ENCODE measurements at regions not wholly inside any gene's neighbourhood (a gene's known extent, or its start where the extent isn't known, plus 50 kb on each side); places are given as distances from the start of the nearest gene placed in this dataset.

DNA sequence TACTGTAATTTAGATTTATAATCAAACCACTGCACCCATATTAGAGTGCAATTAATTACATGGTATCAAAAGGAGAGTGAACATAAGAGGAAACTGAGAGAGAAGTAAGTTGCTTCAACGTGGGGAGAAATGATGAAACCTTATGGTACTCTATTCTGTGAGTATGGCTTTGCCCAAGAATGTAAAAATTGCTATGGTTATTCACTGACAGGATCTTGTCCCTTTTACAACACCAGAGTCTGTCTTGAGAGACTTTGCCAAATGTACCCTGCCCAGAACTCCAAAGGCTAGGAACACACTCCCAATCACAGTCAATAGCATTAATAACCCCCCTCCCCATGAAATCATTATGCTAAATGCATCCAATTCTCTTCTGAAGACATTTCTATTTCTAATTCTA, 974.8 kb upstream of the POU3F3 start:
- Histone ChIP-seq H3K79me2 (ENCODE audit: insufficient read depth) (no peaks in the 10 kb centered on the region), H3K9ac (no peak overlapping the region), H3K27ac (ENCODE audit: low read depth in 2 of 2, low read length in 1 of 2) (no peak overlapping the region), H3K4me2 (no peak overlapping the region), H3K36me3 (replicated peaks in 1 of 2; ENCODE audit: control insufficient read depth in 1 of 2, insufficient read depth in 2 of 2, low read length in 1 of 2) (no peaks in the 10 kb centered on the region), H4K20me1 (ENCODE audit: insufficient read depth) (no peaks in the 10 kb centered on the region), H3K9me2 (no peaks in the 10 kb centered on the region), H3K4me1 (ENCODE audit: control insufficient read depth in 1 of 2, insufficient read depth in 2 of 2, low read depth in 1 of 2, low read length in 1 of 2) (no peaks in the 10 kb centered on the region), H2AFZ (ENCODE audit: low read depth) (no peak overlapping the region), H3K27me3 (ENCODE audit: insufficient read depth) (no peaks in the 10 kb centered on the region), H3K9me3 (no peaks in the 10 kb centered on the region), H3F3A (replicated peaks; ENCODE audit: insufficient read depth) (no peaks in the 10 kb centered on the region), H3K4me3 (ENCODE audit: low read depth in 2 of 2, low read length in 1 of 2) (no peak overlapping the region)
- no peak for DNase-seq
- WGBS (ENCODE audit: low lambda C conversion rate): 0% methylated on average over 1 of the region's 1 CpG
- CTCF ChIA-PET: no interaction called here
- TF ChIP-seq GABPA (IDR thresholded peaks at IDR 0.05; ENCODE audit: low read depth) (no peak), ELF1 (IDR thresholded peaks at IDR 0.05) (no peak), RAD21 (IDR thresholded peaks at IDR 0.05; ENCODE audit: low read length) (no peak), FOSL2 (IDR thresholded peaks at IDR 0.05; ENCODE audit: borderline replicate concordance, low read depth) (no peak)
- TF ChIP-seq, protein P1, sequence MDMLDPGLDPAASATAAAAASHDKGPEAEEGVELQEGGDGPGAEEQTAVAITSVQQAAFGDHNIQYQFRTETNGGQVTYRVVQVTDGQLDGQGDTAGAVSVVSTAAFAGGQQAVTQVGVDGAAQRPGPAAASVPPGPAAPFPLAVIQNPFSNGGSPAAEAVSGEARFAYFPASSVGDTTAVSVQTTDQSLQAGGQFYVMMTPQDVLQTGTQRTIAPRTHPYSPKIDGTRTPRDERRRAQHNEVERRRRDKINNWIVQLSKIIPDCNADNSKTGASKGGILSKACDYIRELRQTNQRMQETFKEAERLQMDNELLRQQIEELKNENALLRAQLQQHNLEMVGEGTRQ (IDR thresholded peaks at IDR 0.05; ENCODE audit: borderline replicate concordance, low read depth, low read length): no peak
- POLR2A ChIA-PET: no interaction called here

DNA sequence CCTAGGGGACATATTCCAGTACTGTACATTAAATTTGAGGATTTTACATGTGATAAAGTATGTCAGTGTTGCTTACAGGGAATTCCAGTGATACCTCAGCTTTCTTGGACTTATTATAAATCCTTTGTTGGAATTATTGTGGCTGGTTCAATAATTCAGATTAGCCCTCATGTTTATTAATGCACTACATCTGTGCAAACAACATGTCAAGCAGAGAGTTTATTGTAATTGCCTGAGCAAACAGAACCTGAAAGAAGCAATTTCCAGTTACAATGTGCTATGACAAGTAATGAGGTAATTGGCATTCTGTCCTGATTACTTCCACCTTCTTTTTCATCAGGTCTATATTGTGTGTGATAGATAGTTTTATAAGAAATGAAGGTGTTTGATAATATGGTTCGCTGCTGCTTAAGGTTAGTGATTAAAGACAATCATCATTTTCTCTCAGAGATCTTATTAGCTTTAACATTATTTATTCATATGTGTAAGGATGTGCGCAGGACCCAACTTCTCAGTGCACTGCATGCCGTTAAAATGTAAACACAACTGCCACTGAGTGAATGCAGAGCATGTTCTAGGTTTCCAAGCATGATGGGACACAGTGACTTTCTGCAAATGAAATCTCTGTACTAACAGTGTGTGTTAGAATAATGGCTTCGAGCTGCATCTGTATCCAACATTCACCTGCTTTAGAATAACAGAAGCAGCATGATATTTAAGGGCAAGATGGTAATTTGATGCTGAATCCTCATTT, 973.7 kb upstream of the POU3F3 start:
- ChIA-PET CTCF (no interaction called here), POLR2A (no interaction called here)
- Histone ChIP-seq H4K20me1 (ENCODE audit: insufficient read depth) (no peaks in the 10 kb centered on the region), H3K9me2 (no peaks in the 10 kb centered on the region), H3K27ac (ENCODE audit: low read depth in 2 of 2, low read length in 1 of 2) (no peak overlapping the region), H3K9ac (no peak overlapping the region), H3K4me1 (ENCODE audit: control insufficient read depth in 1 of 2, insufficient read depth in 2 of 2, low read depth in 1 of 2, low read length in 1 of 2) (no peaks in the 10 kb centered on the region), H3K79me2 (ENCODE audit: insufficient read depth) (no peaks in the 10 kb centered on the region), H2AFZ (ENCODE audit: low read depth) (no peak overlapping the region), H3K27me3 (ENCODE audit: insufficient read depth) (no peaks in the 10 kb centered on the region), H3F3A (replicated peaks; ENCODE audit: insufficient read depth) (no peaks in the 10 kb centered on the region), H3K4me3 (ENCODE audit: low read depth in 2 of 2, low read length in 1 of 2) (no peak overlapping the region), H3K9me3 (no peaks in the 10 kb centered on the region), H3K36me3 (replicated peaks in 1 of 2; ENCODE audit: control insufficient read depth in 1 of 2, insufficient read depth in 2 of 2, low read length in 1 of 2) (no peaks in the 10 kb centered on the region), H3K4me2 (no peak overlapping the region)
- no peak for DNase-seq
- TF ChIP-seq EP300 (IDR thresholded peaks at IDR 0.05; ENCODE audit: borderline replicate concordance in 1 of 2, low read depth in 1 of 2, low read length in 1 of 2) (no peak), FOXJ3 (CRISPR knock-in tag; IDR thresholded peaks at IDR 0.05) (no peak), TCF12 (IDR thresholded peaks at IDR 0.05) (no peak), NRF1 (IDR thresholded peaks at IDR 0.05; ENCODE audit: low read depth, low read length) (no peak), RAD21 (IDR thresholded peaks at IDR 0.05; ENCODE audit: low read length) (no peak), TAF1 (IDR thresholded peaks at IDR 0.05; ENCODE audit: borderline replicate concordance, low read depth, low read length) (no peak), GATA2 (CRISPR knock-in tag; IDR thresholded peaks at IDR 0.05) (no peak), YY1 (IDR thresholded peaks at IDR 0.05; ENCODE audit: low read depth) (no peak), SMC3 (IDR thresholded peaks at IDR 0.05; ENCODE audit: low read depth, low read length) (no peak), EZH2phosphoT487 (IDR thresholded peaks at IDR 0.05; ENCODE audit: borderline replicate concordance, low read depth) (no peak)
- TF ChIP-seq, protein P2, sequence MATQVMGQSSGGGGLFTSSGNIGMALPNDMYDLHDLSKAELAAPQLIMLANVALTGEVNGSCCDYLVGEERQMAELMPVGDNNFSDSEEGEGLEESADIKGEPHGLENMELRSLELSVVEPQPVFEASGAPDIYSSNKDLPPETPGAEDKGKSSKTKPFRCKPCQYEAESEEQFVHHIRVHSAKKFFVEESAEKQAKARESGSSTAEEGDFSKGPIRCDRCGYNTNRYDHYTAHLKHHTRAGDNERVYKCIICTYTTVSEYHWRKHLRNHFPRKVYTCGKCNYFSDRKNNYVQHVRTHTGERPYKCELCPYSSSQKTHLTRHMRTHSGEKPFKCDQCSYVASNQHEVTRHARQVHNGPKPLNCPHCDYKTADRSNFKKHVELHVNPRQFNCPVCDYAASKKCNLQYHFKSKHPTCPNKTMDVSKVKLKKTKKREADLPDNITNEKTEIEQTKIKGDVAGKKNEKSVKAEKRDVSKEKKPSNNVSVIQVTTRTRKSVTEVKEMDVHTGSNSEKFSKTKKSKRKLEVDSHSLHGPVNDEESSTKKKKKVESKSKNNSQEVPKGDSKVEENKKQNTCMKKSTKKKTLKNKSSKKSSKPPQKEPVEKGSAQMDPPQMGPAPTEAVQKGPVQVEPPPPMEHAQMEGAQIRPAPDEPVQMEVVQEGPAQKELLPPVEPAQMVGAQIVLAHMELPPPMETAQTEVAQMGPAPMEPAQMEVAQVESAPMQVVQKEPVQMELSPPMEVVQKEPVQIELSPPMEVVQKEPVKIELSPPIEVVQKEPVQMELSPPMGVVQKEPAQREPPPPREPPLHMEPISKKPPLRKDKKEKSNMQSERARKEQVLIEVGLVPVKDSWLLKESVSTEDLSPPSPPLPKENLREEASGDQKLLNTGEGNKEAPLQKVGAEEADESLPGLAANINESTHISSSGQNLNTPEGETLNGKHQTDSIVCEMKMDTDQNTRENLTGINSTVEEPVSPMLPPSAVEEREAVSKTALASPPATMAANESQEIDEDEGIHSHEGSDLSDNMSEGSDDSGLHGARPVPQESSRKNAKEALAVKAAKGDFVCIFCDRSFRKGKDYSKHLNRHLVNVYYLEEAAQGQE (IDR thresholded peaks at IDR 0.05; ENCODE audit: low read depth, low read length): no peak
- TF ChIP-seq, protein P1 (IDR thresholded peaks at IDR 0.05; ENCODE audit: borderline replicate concordance, low read depth, low read length): no peak
- WGBS (ENCODE audit: low lambda C conversion rate): 3% methylated on average over 4 of the region's 4 CpGs
